H9 (cell line): ENCODE measurements at regions not wholly inside any gene's neighbourhood (a gene's known extent, or its start where the extent isn't known, plus 50 kb on each side); places are given as distances from the start of the nearest gene placed in this dataset.

Source experiments
- DNase-seq: peaks from one replicate; pipeline ENCODE4 v3.0.0-alpha.2; 2017
- H2AFZ ChIP-seq: one replicate; pipeline ENCODE4 v1.6.1; 2013; ENCODE audit warnings: mild to moderate bottlenecking, low read length, control low read depth, moderate library complexity
- H2AK5ac ChIP-seq: 2 replicates; pipeline ENCODE4 v1.6.1; 2013; ENCODE audit warnings: low read length, control low read depth, mixed read lengths; ENCODE audit not compliant: insufficient read length
- H2BK120ac ChIP-seq: one replicate; pipeline ENCODE4 v1.6.1; 2013; ENCODE audit warnings: low read depth, mild to moderate bottlenecking, low read length, control low read depth, inconsistent platforms; ENCODE audit not compliant: poor library complexity, severe bottlenecking
- H2BK12ac ChIP-seq: 2 replicates; pipeline ENCODE4 v1.6.1; 2013; ENCODE audit warnings: low read length, control low read depth, mixed read lengths, low read depth; ENCODE audit not compliant: insufficient read length
- H2BK15ac ChIP-seq: 2 replicates; pipeline ENCODE4 v1.6.1; 2013; ENCODE audit warnings: low read depth, low read length, control low read depth
- H2BK20ac ChIP-seq: one replicate; pipeline ENCODE4 v1.6.1; 2013; ENCODE audit warnings: low read depth, mild to moderate bottlenecking, low read length, control low read depth, inconsistent platforms; ENCODE audit not compliant: poor library complexity, severe bottlenecking
- H2BK5ac ChIP-seq: 2 replicates; pipeline ENCODE4 v1.6.1; 2013; ENCODE audit warnings: low read length, control low read depth, mixed read lengths; ENCODE audit not compliant: insufficient read length
- H3K14ac ChIP-seq: 2 replicates; pipeline ENCODE4 v1.6.1; 2013; ENCODE audit warnings: low read length, control low read depth; ENCODE audit not compliant: insufficient read depth
- H3K18ac ChIP-seq: 2 replicates; pipeline ENCODE4 v1.6.1; 2013; ENCODE audit warnings: low read depth, mild to moderate bottlenecking, mixed read lengths, low read length, control low read depth; ENCODE audit not compliant: insufficient read length
- H3K23ac ChIP-seq: 2 replicates; pipeline ENCODE4 v1.6.1; 2013; ENCODE audit warnings: low read length, control low read depth, mixed read lengths, low read depth; ENCODE audit not compliant: insufficient read length
- H3K23me2 ChIP-seq: 2 replicates; pipeline ENCODE4 v1.6.1; 2013; ENCODE audit warnings: low read depth, mild to moderate bottlenecking, mixed read lengths, low read length, control low read depth; ENCODE audit not compliant: insufficient read length, poor library complexity, severe bottlenecking
- H3K27ac ChIP-seq: 2 replicates; pipeline ENCODE4 v1.5.1; 2013; ENCODE audit warnings: low read length, control low read depth, mixed read lengths, low read depth; ENCODE audit not compliant: insufficient read length
- H3K27me3 ChIP-seq: 2 replicates; pipeline ENCODE4 v1.6.1; 2013; ENCODE audit warnings: low read length, control low read depth, inconsistent platforms; ENCODE audit not compliant: insufficient read depth
- H3K4ac ChIP-seq: 2 replicates; pipeline ENCODE4 v1.6.1; 2013; ENCODE audit warnings: low read depth, mild to moderate bottlenecking, control low read depth, inconsistent platforms, low read length, moderate library complexity
- H3K4me1 ChIP-seq: 2 replicates; pipeline ENCODE4 v1.6.1; 2013; ENCODE audit warnings: low read length, control low read depth, inconsistent platforms; ENCODE audit not compliant: insufficient read depth
- H3K4me2 ChIP-seq: 2 replicates; pipeline ENCODE4 v1.6.1; 2013; ENCODE audit warnings: low read length, control low read depth, mixed read lengths; ENCODE audit not compliant: insufficient read length, insufficient read depth
- H3K56ac ChIP-seq: 2 replicates; pipeline ENCODE4 v1.6.1; 2013; ENCODE audit warnings: low read depth, mild to moderate bottlenecking, mixed read lengths, low read length, control low read depth; ENCODE audit not compliant: insufficient read length
- H3K79me1 ChIP-seq: 2 replicates; pipeline ENCODE4 v1.6.1; 2013; ENCODE audit warnings: low read depth, mild to moderate bottlenecking, moderate library complexity, low read length, control low read depth, inconsistent platforms; ENCODE audit not compliant: insufficient read depth, poor library complexity, severe bottlenecking
- H3K79me2 ChIP-seq: 2 replicates; pipeline ENCODE4 v1.6.1; 2013; ENCODE audit warnings: low read length, control low read depth, inconsistent platforms; ENCODE audit not compliant: insufficient read depth
- H3K9ac ChIP-seq: 2 replicates; pipeline ENCODE4 v1.6.1; 2013; ENCODE audit warnings: low read length, control low read depth, mixed read lengths; ENCODE audit not compliant: insufficient read length; ENCODE audit errors: extremely low read depth
- H3K9me3 ChIP-seq: one replicate; pipeline ENCODE4 v1.6.1; 2013; ENCODE audit warnings: low read depth, low read length, inconsistent platforms; ENCODE audit not compliant: control insufficient read depth
- H3T11ph ChIP-seq: one replicate; pipeline ENCODE4 v1.6.1; 2013; ENCODE audit warnings: mild to moderate bottlenecking, low read length, control low read depth, inconsistent platforms
- H4K20me1 ChIP-seq: one replicate; pipeline ENCODE4 v1.6.1; 2013; ENCODE audit not compliant: control insufficient read depth, insufficient read length, insufficient read depth
- H4K5ac ChIP-seq: 2 replicates; pipeline ENCODE4 v1.6.1; 2013; ENCODE audit warnings: low read depth, mild to moderate bottlenecking, mixed read lengths, low read length, control low read depth; ENCODE audit not compliant: insufficient read length
- H4K8ac ChIP-seq: replicated peaks from 2 replicates; pipeline ENCODE4 v1.6.1; 2013; ENCODE audit warnings: low read length, control low read depth, mixed read lengths, low read depth; ENCODE audit not compliant: insufficient read length
- H4K91ac ChIP-seq: 2 replicates; pipeline ENCODE4 v1.6.1; 2013; ENCODE audit warnings: low read depth, mild to moderate bottlenecking, moderate library complexity, mixed read lengths, low read length, control low read depth; ENCODE audit not compliant: insufficient read length
- H3K27ac Mint-ChIP-seq, 3 experiments: 2 replicates in 2 of 3; 3 replicates in 1 of 3; pipeline ENCODE4 v1.8.0; 2020 to 2021; ENCODE audit warnings: mixed read lengths in 3 of 3, mild to moderate bottlenecking in 1 of 3, moderate library complexity in 1 of 3
- H3K27me3 Mint-ChIP-seq: 2 replicates; pipeline ENCODE4 v1.8.0; 2021; ENCODE audit warnings: low read depth, mild to moderate bottlenecking, moderate library complexity, mixed read lengths
- H3K36me3 Mint-ChIP-seq, 3 experiments: 2 replicates in 2 of 3; 3 replicates in 1 of 3; pipeline ENCODE4 v1.8.0; 2020 to 2021; ENCODE audit warnings: low read depth in 3 of 3, mixed read lengths in 3 of 3; ENCODE audit not compliant: insufficient read depth in 1 of 3
- H3K4me1 Mint-ChIP-seq, 2 experiments: 2 replicates each; pipeline ENCODE4 v1.8.0; 2020; ENCODE audit warnings: mixed read lengths in 2 of 2
- H3K4me3 Mint-ChIP-seq, 2 experiments: 2 replicates in 1 of 2; 3 replicates in 1 of 2; pipeline ENCODE4 v1.8.0; 2020 to 2021; ENCODE audit warnings: mild to moderate bottlenecking in 2 of 2, mixed read lengths in 2 of 2, moderate library complexity in 1 of 2
- H3K9me3 Mint-ChIP-seq, 2 experiments: 2 replicates in 1 of 2; 3 replicates in 1 of 2; pipeline ENCODE4 v1.8.0; 2020; ENCODE audit warnings: mild to moderate bottlenecking in 2 of 2, mixed read lengths in 2 of 2, moderate library complexity in 1 of 2
- CTCF ChIP-seq: fragments of 200-600 bp; sonication (generic); conservative IDR thresholded peaks from 3 replicates; pipeline ENCODE4 v1.8.0; 2021; ENCODE audit warnings: antibody characterized with exemption, mild to moderate bottlenecking
- WGBS: extraction: QIAGEN DNeasy Blood & Tissue Kit; methylation state at CpG from one replicate; pipeline ENCODE4 v1.1.7; 2013; ENCODE audit warnings: missing lambda C conversion rate, low lambda C conversion rate, mixed read lengths; ENCODE audit not compliant: insufficient read length; ENCODE audit errors: extremely low coverage; 5-methylcytosine and 5-hydroxymethylcytosine counted together

- Mint-ChIP-seq H3K27me3 (peaks cover 2% of the 10 kb centered on the region; the same call in 1 of the 2 replicates), H3K36me3 (peaks cover 0 to 10% (median 8%) of the 10 kb centered on the region in 3 experiments; a peak in 5 of 7 replicates), H3K4me3 (no peak overlapping the region), H3K9me3 (peaks cover 14 to 18% of the 10 kb centered on the region in 2 experiments; a peak in 4 of 5 replicates), H3K27ac (no peak overlapping the region), H3K4me1 (no peaks in the 10 kb centered on the region)
- no peak overlapping the region for H3K14ac ChIP-seq
- H4K91ac ChIP-seq, result no peak overlapping the region
- no peak overlapping the region for H3T11ph ChIP-seq
- no peak overlapping the region for H3K56ac ChIP-seq
- no peak overlapping the region for H2BK5ac ChIP-seq
- H2BK15ac ChIP-seq, result no peak overlapping the region
- no peak overlapping the region for H3K18ac ChIP-seq
- TF ChIP-seq CTCF, result no peak
- H3K4me1 ChIP-seq, result no peaks in the 10 kb centered on the region
- H3K23me2 ChIP-seq, result no peaks in the 10 kb centered on the region
- no peak overlapping the region for H2BK120ac ChIP-seq
- H2AK5ac ChIP-seq, result no peak overlapping the region
- no peak overlapping the region for H4K5ac ChIP-seq
- DNase-seq, result no peak
- no peak overlapping the region for H3K23ac ChIP-seq
- H3K4me2 ChIP-seq, result no peak overlapping the region
- H3K9me3 ChIP-seq, result no peaks in the 10 kb centered on the region
- no peak overlapping the region for H2AFZ ChIP-seq
- H3K79me1 ChIP-seq, result no peaks in the 10 kb centered on the region
- WGBS, result no CpG with 5 or more reads among the region's 1 CpG
- no peak overlapping the region for H4K8ac ChIP-seq
- no peaks in the 10 kb centered on the region for H4K20me1 ChIP-seq
- H2BK12ac ChIP-seq, result no peak overlapping the region
- no peaks in the 10 kb centered on the region for H3K79me2 ChIP-seq
- H3K4ac ChIP-seq, result no peak overlapping the region
- no peaks in the 10 kb centered on the region for H3K27me3 ChIP-seq
- no peak overlapping the region for H3K27ac ChIP-seq
- no peak overlapping the region for H3K9ac ChIP-seq
- H2BK20ac ChIP-seq, result no peak overlapping the region
These were observed 215.0 kb downstream of the THBS2 start for GRCh38 chr6:169038691-169039090.
